ENCODE measurements at regions not wholly inside any gene's neighbourhood (a gene's known extent, or its start where the extent isn't known, plus 50 kb on each side); places are given as distances from the start of the nearest gene placed in this dataset.

DNA sequence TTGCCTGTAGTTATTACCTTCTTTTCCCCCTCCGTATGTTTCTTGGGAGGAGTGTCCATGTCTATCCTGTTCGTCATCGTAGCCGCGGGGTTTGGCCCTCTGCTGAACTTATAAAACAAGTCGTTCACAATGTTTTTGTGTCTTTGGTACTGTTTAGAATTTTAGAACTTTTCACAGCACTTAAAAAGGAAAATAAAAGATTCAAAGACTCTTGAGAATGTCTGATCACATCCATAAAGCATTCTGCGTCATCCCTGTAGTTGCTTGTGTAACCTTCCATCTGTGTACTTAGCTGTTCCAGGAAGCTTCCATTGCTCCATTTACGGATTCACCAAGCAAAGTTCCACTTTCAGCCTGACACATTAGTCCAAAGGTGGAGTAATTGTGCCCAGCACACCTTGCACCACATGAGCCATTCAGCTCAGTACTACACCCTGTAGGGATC, 677.1 kb upstream of the NR2F2 start:
- no peak for DNase-seq (ENCODE audit: low read depth)

DNA sequence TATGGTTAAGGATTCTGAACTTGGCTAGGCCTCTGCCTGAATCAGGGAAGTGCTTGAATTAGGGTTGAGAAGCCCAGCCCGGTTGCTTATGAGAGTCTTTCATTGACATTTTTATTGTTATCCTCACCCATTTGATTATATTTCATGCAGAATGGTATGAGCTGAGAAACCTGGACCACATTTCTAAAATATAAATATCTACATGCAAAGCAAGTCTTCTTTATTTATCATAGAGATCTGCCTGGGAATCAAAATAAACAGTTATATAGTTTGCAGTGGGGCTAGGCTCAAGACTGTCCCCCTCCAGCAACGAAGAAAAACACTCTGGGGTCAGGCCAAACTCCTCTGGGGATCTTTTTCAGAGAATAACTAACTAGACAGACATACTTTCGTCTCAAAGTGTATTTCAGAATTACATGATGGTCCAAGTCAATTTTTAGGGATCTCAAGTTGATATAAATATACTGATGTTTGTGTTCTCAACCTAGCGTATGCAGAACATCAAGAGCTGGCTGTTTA, 675.4 kb upstream of the NR2F2 start:
- no peak for DNase-seq (ENCODE audit: low read depth)

GRCh38 chr15:95656595-95656994, 673.9 kb upstream of the NR2F2 start:
- no peak for DNase-seq (ENCODE audit: low read depth)

GRCh38 chr15:95658799-95659198, 671.7 kb upstream of the NR2F2 start:
- no peak for DNase-seq (ENCODE audit: low read depth)

- DNase-seq (ENCODE audit: low read depth): no peak
Measured at GRCh38 chr15:95659656-95660055, 670.8 kb upstream of the NR2F2 start.

DNA sequence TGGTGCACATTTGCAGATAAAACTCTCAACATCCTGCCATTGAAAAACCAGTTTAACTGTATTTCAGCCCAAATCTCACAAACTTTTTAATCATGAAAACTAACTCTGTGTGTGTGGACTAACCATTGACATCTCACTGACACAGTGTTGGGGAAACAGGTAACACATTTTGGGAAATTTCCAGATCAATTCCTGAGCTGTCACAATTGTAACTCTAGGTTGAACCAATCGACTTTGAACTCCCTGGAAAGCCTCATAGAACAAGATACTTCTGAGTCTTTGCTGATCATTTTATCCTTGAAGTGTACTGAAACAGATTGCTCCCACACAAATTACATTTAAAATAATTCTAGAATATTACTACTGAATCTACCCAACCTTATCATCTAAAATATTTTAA, 667.9 kb upstream of the NR2F2 start:
- DNase-seq (ENCODE audit: low read depth): no peak

DNA sequence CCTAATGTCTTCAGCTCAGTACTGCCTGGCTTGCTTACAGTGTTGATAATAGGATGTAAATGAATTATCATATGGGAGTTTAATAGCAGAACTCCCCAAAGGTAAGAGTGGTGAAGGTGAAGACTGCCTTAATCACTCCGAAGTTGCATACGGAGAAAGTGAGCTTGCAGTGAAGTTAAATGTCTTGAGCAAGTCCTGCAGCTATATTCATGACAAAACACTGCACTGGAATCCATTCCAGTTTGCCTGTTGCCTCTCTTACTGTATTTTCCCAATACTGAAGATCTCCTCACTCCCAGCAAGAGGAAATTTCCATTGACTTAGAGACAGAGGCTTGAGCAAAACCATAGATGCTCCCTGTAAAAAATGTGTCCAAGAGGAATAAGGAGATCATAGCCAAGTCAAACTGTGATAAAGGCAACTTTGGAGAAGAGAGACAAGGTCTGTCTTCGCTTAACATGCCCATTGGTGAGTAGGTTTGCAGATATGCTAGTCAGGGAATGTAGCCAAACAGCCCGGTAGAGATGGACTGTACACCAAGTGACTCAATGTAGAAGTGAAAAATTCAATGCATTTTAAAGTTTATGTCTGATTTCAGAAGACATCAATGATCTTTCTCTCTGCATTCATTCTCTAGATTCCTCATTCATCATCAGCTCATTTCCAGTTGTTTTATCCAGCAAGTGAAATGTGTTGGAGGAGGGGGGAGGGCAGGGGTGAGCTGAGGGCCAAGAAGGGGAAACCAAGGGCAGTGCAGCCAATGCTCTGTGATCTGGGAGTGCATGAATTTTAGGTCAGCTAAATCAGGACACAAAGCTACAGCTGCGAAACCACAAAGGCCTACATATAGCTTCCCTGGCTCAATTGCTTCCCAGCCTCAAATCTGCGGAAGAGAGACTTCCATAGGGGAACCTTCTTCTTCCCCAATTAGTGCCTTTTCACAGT, 667.1 kb upstream of the NR2F2 start:
- DNase-seq (ENCODE audit: low read depth): no peak

DNA sequence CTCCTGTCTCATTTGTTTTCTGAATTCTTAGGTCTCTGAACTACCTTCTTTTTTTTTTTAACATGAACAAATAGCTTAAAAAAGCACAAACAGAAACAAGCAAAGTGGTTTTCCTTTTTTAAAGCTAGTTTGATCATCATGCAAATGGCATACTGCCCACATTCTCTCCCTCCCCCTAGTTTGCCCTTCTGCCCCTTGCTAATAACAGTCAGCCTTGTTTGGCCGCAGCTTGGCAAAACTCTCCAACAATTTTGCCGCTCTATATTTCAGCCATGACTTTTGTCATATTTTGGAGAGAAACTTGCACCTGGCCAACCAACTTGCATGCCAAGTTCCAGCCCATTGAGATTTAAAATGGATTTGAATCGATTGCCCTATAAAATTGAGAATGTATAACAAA, 666.0 kb upstream of the NR2F2 start:
- DNase-seq (ENCODE audit: low read depth): no peak

GRCh38 chr15:95669146-95669922, 661.2 kb upstream of the NR2F2 start:
- no peak for DNase-seq (ENCODE audit: low read depth)

DNA sequence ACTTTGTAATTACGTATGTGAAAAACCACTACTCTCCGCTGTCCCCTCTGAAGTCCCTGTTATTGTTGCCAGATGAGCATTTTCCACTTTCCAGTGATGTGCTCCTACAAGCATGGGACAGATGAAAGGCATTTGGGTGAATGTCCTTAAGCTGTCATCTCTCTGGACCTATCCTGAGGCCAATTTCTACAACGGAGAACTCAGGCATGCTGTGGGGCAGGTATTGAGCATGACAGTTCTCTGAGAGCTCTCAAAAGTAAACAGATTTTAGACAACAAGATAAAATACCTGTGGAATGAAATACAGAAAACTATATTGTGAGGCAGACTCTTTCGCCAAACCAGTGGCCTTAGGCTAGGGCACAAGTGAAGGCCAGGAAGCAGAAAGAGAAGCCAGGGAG, 656.5 kb upstream of the NR2F2 start:
- DNase-seq (ENCODE audit: low read depth): no peak

DNA sequence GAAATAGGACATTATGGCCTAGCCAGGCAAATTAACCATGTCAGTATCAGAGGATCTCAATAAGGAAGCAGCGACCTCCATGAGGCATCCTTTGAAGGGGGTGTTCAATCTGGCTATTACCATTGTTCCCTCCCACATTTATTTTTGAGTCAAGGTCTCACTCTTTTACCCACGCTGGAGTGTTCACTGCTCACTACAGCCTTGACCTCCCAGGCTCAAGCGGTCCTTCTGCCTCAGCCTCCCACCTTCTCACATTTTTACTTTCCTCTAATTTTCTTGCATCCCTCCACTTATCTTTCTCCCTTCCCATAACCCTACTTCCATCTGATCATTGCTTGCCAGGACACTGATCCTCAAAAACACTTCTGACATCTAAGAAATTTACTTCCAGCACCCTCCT, 654.0 kb upstream of the NR2F2 start:
- DNase-seq (ENCODE audit: low read depth): no peak

DNA sequence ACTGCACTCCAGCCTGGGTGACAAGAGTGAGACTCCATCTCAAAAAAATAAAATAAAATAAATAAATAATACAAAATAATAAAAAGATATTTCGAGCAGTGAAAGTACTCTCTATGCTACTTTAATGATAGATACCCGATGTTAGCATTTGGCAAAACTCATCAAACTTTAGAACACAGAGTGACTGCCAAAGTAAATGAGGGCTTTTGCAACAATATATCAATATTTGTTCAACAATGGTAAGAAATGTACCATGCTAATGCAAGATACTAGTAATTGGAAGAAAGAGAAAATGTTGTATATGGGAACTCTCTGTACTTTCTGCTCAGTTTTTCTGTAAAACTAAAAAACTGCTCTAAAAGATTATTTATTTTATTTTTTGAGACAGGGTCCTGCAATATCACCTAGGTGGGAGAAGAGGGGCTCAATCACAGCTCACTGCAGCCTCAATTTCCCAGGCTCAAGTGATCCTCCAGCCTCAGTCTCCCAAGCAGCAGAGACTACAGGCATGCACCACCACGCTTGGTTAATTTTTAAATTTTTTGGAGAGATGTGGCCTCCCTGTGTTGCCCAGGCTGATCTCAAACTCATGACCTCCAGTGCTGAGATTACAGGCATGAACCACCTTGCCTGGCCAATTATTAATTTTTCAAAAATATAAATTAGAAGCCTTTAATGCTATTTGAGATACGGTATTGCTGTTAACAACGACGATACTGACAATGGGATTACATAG, 650.5 kb upstream of the NR2F2 start:
- no peak for DNase-seq (ENCODE audit: low read depth)

GRCh38 chr15:95680728-95681127, 649.8 kb upstream of the NR2F2 start:
- no peak for DNase-seq (ENCODE audit: low read depth)

GRCh38 chr15:95681836-95682544, 648.5 kb upstream of the NR2F2 start:
- DNase-seq (ENCODE audit: low read depth): no peak

GRCh38 chr15:95684126-95684525, 646.4 kb upstream of the NR2F2 start:
- DNase-seq (ENCODE audit: low read depth): no peak

DNA sequence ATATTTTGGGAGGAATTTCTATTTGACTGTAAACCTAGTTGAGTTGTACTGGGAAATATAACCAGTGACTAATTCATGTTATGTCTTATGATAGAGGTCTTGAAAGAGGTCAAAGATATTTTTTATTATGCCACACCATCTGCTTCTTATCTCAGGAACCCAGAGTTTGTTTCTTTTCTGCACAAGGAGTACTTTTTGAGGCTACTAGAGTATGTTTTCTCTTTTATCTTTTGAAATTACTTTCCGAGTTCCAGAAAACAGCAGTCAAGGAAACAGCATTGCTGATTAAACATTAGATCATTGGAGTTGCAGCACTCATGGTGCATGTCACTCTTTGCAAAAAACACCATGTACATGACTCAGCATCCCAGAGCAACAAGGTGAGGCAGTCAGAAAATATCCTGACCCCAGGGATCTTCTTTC, 645.8 kb upstream of the NR2F2 start:
- no peak for DNase-seq (ENCODE audit: low read depth)

- no peak for DNase-seq (ENCODE audit: low read depth)
Measured at GRCh38 chr15:95687061-95687460, 643.4 kb upstream of the NR2F2 start.

- DNase-seq (ENCODE audit: low read depth): no peak
Measured at GRCh38 chr15:95687686-95688085, 642.8 kb upstream of the NR2F2 start.

DNA sequence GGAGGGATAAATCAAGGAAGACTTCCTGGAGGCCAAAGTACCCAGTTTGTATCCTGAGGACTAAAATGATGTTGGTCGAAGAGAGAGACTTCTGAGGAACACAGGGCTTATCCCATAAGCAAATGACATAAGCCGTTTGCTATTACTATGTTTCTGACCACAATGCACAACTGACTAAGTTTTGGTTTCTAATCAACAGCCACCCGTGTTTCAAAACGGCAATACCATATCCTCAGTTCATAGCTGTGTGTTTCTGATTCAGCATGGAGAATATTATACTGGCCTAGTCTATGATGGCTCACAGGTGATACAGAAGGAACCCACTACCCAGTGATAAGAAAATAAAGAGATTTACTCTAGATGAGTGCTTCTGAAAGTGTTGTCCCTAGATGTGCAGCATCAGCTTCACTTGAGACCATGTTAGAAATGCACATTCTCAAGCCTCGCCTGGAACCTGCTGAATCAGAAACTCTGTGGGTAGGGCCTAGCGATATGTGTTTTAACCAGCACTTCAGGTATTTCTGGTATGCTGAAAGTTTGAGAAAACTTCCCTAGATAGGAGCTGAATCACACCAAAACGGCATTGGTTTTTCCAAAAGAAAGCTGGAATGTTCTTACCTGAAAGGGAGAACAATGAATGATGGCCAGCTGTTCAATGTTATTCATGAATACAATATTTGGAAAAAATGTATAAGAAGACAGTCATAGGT, 639.7 kb upstream of the NR2F2 start:
- DNase-seq (ENCODE audit: low read depth): no peak

GRCh38 chr15:95693917-95694316, 636.6 kb upstream of the NR2F2 start:
- DNase-seq (ENCODE audit: low read depth): no peak

GRCh38 chr15:95698230-95698629, 632.3 kb upstream of the NR2F2 start:
- no peak for DNase-seq (ENCODE audit: low read depth)
